Kasumi-1 (cell line): ENCODE measurements at regions not wholly inside any gene's neighbourhood (a gene's known extent, or its start where the extent isn't known, plus 50 kb on each side); places are given as distances from the start of the nearest gene placed in this dataset.
"Not testable (repeated sequence)": the region's sequence is repeated elsewhere in the genome, so short reads cannot be mapped to it uniquely, and the experiment has no call there.

Experiments used
- DNase-seq, 2 experiments: peaks; one replicate each; lab custom pipeline; 2025; lab: John Stamatoyannopoulos, UW

GRCh38 chr2:12623051-12623450 is 93.7 kb upstream of the TRIB2 start:
- no peak for DNase-seq

- no peak for DNase-seq
These were observed 92.4 kb upstream of the TRIB2 start for GRCh38 chr2:12624384-12624783.

- no peak for DNase-seq
These were observed 91.7 kb upstream of the TRIB2 start for GRCh38 chr2:12624905-12625598.

- not testable (repeated sequence) for DNase-seq
These were observed 88.2 kb upstream of the TRIB2 start for GRCh38 chr2:12628541-12628940.

- DNase-seq: no peak
These were observed 79.7 kb upstream of the TRIB2 start for GRCh38 chr2:12636837-12637581.

- no peak for DNase-seq
These were observed 79.0 kb upstream of the TRIB2 start for GRCh38 chr2:12637754-12638153.

GRCh38 chr2:12641441-12641840 is 75.3 kb upstream of the TRIB2 start:
- no peak for DNase-seq

GRCh38 chr2:12642332-12642731 is 74.4 kb upstream of the TRIB2 start:
- DNase-seq: no peak

GRCh38 chr2:12642859-12643258 is 73.9 kb upstream of the TRIB2 start:
- no peak for DNase-seq

- DNase-seq: no peak
These were observed 66.9 kb upstream of the TRIB2 start for GRCh38 chr2:12649602-12650400.

GRCh38 chr2:12651641-12652040 is 65.1 kb upstream of the TRIB2 start:
- DNase-seq: no peak

- DNase-seq: no peak
These were observed 64.0 kb upstream of the TRIB2 start for GRCh38 chr2:12652723-12653122.

GRCh38 chr2:12657560-12657959 is 59.2 kb upstream of the TRIB2 start:
- DNase-seq: no peak

GRCh38 chr2:12658310-12658945 is 58.3 kb upstream of the TRIB2 start:
- no peak for DNase-seq

- no peak for DNase-seq
These were observed 55.2 kb upstream of the TRIB2 start for GRCh38 chr2:12661489-12661888.

- DNase-seq: no peak
These were observed 53.3 kb upstream of the TRIB2 start for GRCh38 chr2:12663306-12664037.

GRCh38 chr2:12665334-12665733 is 51.4 kb upstream of the TRIB2 start:
- DNase-seq: no peak

GRCh38 chr2:12666445-12666844 is 50.3 kb upstream of the TRIB2 start:
- DNase-seq: no peak
